GM19023 (cell line): ENCODE measurements at regions not wholly inside any gene's neighbourhood (a gene's known extent, or its start where the extent isn't known, plus 50 kb on each side); places are given as distances from the start of the nearest gene placed in this dataset.
A peak's percentile ranks its signal among the peaks of the same experiment; 100 is the strongest.

Source experiments
- ATAC-seq: cut with Tn5 transposase; IDR thresholded peaks from one replicate; pipeline ENCODE4 v1.9.1; 2021; ENCODE audit warnings: mild to moderate bottlenecking, moderate library complexity; ENCODE audit not compliant: unreplicated experiment

DNA sequence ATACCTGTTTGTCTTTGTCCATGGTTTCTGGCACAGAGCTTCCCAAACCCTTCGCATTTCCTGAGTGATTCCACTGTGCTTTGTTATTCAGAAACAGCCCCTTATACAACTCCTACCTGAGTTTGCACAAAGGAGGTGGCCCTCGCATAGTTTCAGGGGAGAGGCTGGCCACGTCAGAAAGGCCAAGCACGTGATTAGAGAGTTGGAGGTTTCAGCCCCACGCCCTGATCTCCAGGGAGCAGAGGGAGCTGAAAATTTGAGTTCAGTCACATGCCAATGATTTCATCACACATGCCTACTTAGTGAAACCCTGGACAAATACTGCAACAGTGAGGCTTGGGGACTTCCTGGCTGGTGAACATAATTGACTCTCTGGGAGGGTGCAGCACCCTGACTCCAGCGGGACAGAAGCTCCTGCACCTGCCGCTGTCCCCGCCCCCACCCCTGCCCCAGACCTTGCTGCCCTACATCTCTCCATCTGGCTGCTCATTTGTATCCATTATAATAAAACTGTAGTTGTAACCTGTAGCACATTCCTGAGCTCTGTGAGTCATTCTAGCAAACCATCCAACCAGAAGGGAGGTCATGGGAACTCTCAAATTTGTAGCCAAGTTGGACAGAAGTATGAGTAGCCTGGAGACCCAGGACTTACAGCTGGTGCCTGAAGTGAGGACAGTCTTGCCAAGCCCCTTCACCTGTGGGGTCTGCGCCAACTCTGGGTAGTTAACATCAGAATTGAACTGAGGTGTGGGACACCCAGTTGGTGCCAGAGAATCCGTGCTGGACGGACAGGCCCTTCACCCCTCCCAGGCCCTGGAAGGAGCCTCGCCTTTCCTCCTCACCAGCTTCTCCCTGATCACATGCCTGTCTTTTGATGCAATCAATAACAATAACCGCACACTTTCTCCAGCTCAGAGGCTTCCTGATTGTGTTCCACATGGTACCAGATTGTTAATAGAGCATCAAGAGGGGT, 224.3 kb downstream of the ANAPC1 start:
- no peak for ATAC-seq

DNA sequence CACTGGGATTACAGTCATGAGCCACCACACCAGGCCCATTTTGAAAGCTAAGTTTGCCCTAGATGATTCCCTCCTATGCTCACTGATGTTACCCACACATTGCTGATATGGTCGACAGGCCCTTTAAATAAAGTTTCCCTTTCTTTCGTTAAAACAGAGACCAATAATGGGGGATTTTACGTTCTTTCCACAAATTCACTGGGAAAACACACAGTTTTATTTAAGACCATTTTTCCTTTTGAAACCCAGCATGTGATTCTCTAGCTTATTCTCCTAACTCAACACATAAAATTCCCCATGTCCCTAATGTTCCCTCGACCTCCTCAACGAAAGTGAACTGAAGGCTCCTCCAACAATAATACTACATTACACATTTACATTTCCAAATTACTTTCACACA, 223.2 kb downstream of the ANAPC1 start:
- ATAC-seq = no peak

DNA sequence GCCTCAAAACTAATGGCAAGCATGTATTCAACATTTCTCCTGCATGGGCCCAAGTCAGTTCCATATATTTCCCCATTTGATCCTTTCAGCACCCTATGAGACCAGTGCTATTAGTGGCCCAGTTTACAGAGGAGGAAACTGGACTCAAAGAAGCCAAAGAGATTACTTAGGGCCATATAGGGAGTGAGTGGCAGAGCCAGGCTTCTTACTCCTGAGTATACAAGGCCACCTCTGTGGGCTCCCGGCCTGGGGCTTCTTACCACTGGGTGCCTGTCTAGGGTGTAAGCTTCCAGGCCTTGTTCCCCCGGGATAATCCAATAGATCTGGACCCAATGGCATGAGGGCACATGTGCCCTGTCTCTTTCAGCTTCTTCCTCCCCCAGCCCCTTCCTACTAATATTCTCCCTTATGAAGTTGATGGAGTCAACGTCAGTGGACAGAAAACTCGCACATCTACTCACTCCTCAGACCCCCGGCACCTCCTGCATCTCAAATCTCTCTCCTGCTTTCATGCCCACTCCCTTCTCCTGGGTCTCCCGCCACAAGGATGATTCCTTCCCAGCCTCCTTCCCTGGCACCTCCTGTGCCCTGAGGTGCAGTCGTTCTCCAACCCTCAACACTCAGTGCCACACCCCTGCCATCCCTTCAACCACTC, 222.6 kb downstream of the ANAPC1 start:
- no peak for ATAC-seq

DNA sequence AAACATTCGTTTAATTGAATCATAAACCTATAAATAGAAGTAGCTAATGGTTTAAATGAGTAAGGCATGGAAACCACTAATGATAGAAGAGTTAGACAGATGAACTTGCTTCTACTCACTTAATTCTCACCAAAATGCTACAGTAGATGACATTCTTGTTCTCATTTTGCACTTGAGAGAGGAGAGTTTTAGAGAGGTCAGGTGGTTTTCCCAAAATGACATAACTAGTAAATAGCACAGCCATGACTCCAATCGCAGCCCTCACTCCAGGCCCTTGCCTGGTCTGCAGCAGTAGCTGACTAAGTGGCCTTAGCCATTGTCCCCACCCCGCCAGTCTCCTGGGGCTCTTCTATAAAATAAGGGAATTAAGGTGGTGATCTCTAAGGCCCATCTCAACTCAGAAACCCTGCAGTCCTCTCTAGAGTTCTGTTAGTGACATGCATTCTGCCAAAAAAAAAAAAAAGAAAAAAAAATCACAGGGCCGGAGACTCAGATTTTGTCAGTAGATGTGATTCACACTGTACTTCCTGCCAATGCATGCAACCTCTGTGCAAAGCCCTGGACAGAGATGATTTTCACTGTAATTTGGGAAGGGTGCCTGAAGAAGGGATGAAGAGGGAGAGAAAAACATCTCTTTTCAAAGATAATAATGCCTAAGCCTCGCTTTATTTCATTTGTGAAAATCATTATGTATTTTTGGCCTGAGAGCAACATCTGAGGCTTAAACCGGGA, 221.8 kb downstream of the ANAPC1 start:
- no peak for ATAC-seq

GRCh38 chr2:111662771-111663470, 221.1 kb downstream of the ANAPC1 start:
- ATAC-seq = peak; percentile 80

DNA sequence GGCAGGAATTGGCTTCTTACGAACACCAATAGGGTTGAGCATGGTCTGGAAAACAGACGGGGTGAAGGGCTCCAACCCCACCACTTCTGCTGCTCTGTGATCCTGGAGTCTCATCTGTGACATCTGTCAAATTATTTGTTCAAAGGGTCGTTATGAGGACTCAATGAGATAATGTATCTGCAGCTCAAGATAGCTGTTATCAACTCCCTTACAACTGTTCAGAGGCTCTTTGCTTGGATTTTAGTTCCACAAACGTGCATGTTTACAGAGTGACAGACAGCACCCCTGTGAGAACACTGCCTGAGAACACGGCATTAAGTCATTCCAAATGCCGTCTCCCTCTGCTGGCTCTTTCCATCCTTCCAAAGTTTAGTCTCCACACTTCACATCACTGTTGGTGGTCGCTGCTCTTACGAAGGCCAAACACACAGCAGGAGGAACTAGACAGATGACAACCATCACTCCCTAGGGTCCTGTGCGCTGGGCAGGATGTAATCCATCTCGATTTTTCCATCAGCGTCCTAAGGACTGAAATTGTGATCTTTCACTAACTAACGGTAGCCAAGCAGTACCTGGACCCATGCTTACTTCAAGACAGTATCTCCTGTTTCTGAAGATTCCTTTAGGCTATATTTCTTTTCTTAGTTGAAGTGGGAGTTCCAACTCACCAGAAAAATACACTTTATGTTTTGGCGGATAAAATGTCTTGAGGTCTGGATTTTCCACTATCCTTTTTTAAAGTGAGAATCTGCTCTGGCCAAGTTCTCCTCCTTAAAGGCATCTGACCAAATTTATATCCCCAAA, 220.3 kb downstream of the ANAPC1 start:
- ATAC-seq = no peak

DNA sequence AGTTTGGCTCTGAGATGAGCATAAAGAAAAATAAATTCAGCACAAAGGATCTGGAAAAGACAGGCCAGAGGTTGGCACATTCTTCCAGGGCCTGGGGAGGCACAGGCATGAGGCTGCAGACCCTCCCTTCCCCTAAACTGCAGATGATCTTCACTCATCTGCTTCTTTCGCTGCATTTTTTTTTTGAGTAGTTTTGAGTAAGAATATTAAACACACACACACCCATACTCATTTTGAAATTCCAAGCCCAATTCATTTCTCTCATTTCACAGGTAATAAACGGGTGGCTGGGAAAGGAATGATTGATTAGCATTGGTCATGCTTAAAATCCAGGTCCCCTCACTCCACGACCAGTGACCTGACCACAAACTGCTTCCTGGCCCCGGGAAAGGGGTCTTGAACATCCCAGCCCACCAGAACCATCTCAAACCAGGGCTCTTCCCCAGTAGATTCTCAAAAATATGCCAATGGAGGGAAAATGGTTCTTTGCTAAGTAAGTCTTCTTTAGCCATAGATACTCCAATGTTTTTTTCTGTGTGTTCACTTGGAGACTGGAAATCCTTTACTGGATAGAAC, 219.6 kb downstream of the ANAPC1 start:
- no peak for ATAC-seq

- no peak for ATAC-seq
These were observed 219.0 kb downstream of the ANAPC1 start for GRCh38 chr2:111665011-111665410.

DNA sequence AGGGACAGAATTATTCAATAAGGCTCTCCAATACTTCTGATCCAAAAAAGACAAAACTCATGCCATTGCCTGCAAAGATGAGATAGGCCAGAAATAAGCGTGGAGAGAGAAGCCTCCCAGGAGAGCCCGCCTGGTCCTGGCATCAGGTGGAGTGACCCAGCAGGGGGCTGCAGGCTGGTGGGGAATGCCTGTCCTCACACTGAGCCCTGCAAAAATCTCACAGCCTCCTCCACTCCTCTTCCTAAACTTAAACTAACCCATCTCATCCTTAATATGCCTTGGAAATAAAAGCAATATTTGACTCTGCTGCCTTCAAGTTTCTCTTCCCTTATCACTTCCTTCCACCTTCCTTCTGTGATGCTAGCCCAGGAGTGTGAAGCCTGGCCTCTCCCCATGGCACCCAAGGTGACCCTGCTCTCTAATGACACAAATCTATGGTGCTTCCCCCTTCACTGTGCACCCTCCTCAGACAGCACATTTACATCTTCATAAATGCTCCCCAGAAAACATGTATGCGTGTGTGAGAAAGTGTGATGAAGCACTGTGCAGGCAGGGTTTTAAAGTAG, 218.4 kb downstream of the ANAPC1 start:
- ATAC-seq = no peak

DNA sequence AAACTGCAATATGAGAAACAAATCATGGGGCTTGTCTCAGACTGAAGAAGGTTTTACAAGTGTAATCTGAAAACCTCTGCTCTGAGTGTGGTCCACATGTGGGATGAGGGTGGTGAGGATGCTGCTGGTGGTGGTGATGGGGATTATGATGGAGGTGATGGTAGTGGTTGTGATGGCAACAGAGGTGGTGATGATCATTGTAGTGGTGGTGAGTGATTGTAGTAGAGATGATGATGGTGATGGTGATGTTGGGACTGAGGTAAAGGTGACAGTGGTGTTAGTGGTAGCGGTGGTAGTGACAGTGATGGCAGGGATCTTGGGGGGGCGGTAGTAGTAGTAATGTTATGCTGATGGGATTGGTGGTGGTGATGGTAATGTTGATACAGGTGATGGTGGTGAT, 217.8 kb downstream of the ANAPC1 start:
- ATAC-seq = no peak

GRCh38 chr2:111667001-111667400, 217.0 kb downstream of the ANAPC1 start:
- ATAC-seq = no peak

DNA sequence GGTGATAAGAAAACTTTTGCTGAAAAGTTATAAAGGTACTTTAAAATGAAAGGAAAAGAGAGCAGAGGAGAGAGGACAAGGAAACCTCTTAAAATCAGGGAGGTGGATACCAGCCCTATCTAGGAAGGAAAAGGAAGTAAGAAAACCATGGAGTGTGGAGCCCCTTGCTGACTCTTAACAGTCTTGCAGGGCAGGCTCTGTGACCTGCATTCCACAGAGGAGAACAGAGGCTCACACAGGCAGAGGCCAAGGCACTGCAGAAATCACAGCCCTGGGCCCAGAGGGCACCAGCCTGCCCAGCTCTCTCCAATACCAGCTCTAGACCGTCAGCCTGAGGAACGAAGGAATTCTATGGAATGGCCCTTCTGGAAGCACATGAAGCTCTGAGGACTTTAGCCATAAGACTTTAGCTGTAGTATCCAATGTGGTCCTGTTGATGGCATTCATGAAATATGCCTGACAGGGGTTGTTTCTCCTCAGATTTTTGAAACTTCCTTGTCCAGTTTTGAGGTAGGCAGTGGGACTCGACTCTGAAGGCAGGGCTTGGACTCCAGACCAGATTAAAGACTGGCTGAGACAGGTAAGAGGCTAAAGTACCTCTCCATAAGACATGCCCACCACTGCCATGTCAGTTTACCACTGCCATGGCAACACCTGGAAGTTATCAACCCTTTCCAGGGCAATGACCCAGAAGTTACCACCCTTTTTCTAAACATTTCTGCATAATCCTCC, 216.3 kb downstream of the ANAPC1 start:
- no peak for ATAC-seq

GRCh38 chr2:111668274-111668616, 215.7 kb downstream of the ANAPC1 start:
- no peak for ATAC-seq

DNA sequence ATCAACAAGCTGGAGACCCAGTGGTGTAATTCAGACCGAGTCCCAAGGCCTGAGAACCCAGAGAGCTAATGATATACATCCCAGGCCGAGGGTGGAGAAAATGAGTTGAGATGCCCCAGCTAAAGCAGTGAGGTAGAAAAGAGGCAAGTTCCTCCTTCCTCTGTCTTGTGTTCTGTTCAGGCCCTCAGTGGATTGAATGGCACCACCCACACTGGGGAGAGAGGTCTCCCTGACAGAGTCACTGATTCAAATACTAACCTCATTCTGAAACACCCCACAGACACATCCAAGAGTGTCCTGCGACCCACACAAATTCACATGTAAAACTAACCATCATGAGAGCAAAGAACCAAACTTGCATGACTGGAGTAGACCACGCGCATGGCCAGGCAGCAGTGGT, 215.3 kb downstream of the ANAPC1 start:
- ATAC-seq = no peak

GRCh38 chr2:111669928-111670695, 213.9 kb downstream of the ANAPC1 start:
- no peak for ATAC-seq

- ATAC-seq = no peak
These were observed 213.2 kb downstream of the ANAPC1 start for GRCh38 chr2:111670776-111671175.

DNA sequence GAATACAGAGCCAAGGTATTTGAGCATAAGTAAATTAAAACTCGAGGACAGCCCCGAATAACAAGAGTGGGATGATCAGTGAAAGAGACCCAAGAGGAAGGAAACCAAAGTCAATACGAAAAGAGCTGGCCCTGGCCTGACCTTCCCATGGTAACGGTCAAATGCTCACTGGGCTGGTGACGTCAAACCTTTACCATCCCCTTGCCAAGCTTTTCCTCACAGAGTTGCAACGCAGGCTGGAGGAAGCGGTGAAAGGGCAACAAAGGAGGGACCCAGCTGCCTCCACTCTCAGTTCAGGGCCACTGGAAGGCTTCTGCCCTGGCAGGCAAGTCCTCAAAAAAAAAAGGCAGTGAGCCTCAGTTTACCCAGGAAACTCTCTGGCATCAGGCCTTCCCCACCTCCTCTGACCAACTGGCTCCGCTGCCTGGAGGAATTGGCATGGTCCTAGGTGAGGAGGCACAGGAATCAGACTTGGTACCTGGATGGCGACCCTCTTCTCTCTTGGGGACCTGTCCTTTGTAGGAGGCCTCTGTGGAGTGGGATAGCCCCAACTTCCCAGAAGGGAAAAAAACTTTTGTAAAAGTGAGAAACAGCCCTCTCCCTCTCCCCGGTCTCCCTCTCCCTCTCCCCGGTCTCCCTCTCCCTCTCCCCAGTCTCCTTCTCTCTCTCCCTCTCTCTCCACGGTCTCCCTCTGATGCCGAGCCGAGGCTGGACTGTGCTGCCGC, 212.4 kb downstream of the ANAPC1 start:
- no peak for ATAC-seq
